Nephron (organoid): ENCODE measurements at regions not wholly inside any gene's neighbourhood (a gene's known extent, or its start where the extent isn't known, plus 50 kb on each side); places are given as distances from the start of the nearest gene placed in this dataset.

Source experiments
- H3K27ac Mint-ChIP-seq, 3 experiments: 2 replicates each; pipeline ENCODE4 v1.8.0; 2020; ENCODE audit warnings: mixed read lengths in 3 of 3, mild to moderate bottlenecking in 2 of 3, moderate library complexity in 1 of 3
- H3K27me3 Mint-ChIP-seq: 2 replicates; pipeline ENCODE4 v1.8.0; 2021; ENCODE audit warnings: low read depth, mild to moderate bottlenecking, moderate library complexity, mixed read lengths
- H3K36me3 Mint-ChIP-seq: 2 replicates; pipeline ENCODE4 v1.8.0; 2020; ENCODE audit warnings: low read depth, mixed read lengths
- H3K4me1 Mint-ChIP-seq: 2 replicates; pipeline ENCODE4 v1.8.0; 2020; ENCODE audit warnings: mixed read lengths
- H3K4me3 Mint-ChIP-seq, 3 experiments: 2 replicates each; pipeline ENCODE4 v1.8.0; 2020; ENCODE audit warnings: mild to moderate bottlenecking in 3 of 3, mixed read lengths in 3 of 3, moderate library complexity in 2 of 3
- H3K9me3 Mint-ChIP-seq: 2 replicates; pipeline ENCODE4 v1.8.0; 2020; ENCODE audit warnings: mixed read lengths
- TF ChIP-seq, protein P1 (sequence below), 3 experiments: fragments of 200-600 bp; sonication (generic); IDR thresholded peaks; one replicate each; pipeline ENCODE4 v1.5.0; 2021; ENCODE audit warnings: antibody characterized with exemption in 3 of 3; ENCODE audit not compliant: unreplicated experiment in 3 of 3

DNA sequence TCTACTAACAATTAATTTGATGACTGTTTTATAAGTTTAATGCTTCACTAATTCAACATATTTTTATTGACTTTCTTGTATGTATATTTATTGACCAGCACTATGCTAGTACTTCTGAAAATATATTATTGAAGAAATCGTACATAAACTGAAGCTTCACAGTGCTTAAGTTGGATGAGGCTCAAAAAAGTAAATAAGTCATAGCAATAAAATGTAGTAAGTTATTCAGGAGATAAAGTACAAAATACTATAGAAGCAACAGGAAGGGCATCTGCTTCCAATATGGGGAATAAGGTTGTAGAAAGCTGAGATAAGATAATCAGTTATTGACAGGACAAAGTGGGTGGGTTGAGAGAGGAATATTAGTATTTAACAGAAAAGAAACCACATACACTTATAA, 944.9 kb upstream of the MIR17HG start:
- Mint-ChIP-seq H3K27me3 (no peaks in the 10 kb centered on the region), H3K4me3 (no peak overlapping the region), H3K4me1 (peaks cover 5% of the 10 kb centered on the region), H3K9me3 (peaks cover 8% of the 10 kb centered on the region), H3K36me3 (no peaks in the 10 kb centered on the region), H3K27ac (no peak overlapping the region)
- TF ChIP-seq, protein P1, sequence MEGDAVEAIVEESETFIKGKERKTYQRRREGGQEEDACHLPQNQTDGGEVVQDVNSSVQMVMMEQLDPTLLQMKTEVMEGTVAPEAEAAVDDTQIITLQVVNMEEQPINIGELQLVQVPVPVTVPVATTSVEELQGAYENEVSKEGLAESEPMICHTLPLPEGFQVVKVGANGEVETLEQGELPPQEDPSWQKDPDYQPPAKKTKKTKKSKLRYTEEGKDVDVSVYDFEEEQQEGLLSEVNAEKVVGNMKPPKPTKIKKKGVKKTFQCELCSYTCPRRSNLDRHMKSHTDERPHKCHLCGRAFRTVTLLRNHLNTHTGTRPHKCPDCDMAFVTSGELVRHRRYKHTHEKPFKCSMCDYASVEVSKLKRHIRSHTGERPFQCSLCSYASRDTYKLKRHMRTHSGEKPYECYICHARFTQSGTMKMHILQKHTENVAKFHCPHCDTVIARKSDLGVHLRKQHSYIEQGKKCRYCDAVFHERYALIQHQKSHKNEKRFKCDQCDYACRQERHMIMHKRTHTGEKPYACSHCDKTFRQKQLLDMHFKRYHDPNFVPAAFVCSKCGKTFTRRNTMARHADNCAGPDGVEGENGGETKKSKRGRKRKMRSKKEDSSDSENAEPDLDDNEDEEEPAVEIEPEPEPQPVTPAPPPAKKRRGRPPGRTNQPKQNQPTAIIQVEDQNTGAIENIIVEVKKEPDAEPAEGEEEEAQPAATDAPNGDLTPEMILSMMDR (IDR thresholded peaks at IDR 0.05; ENCODE audit: unreplicated experiment in 3 of 3) = no peak

GRCh38 chr13:90403330-90404082, 944.0 kb upstream of the MIR17HG start:
- TF ChIP-seq, protein P1 (IDR thresholded peaks at IDR 0.05; ENCODE audit: unreplicated experiment in 3 of 3) = no peak
- Mint-ChIP-seq H3K4me3 (no peak overlapping the region), H3K27me3 (no peaks in the 10 kb centered on the region), H3K27ac (no peak overlapping the region), H3K9me3 (peaks cover 8% of the 10 kb centered on the region), H3K4me1 (peaks cover 5% of the 10 kb centered on the region), H3K36me3 (no peaks in the 10 kb centered on the region)

DNA sequence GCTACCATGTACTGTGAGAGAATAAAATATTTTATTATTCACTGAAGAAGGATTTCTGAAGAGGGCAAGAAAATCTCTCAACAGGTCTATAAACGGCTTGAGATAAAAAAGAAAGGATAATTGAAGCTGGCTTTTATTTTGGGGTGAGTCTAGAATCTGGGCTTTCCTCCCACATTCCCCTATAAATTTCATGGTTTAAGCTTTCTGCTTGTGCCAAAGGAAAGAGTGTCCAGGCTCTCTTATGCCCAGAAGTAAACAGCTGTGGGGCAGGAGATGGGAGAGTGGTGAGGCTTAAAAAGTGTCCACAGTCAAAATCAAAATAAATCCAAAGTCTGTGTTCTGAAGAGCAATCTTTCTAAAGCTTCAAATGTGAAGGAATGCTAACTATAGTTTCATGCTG, 942.2 kb upstream of the MIR17HG start:
- Mint-ChIP-seq H3K9me3 (peaks cover 2% of the 10 kb centered on the region), H3K27me3 (no peaks in the 10 kb centered on the region), H3K27ac (no peak overlapping the region), H3K36me3 (no peaks in the 10 kb centered on the region), H3K4me1 (peaks cover 5% of the 10 kb centered on the region), H3K4me3 (no peak overlapping the region)
- TF ChIP-seq, protein P1 (IDR thresholded peaks at IDR 0.05; ENCODE audit: unreplicated experiment in 3 of 3) = no peak

DNA sequence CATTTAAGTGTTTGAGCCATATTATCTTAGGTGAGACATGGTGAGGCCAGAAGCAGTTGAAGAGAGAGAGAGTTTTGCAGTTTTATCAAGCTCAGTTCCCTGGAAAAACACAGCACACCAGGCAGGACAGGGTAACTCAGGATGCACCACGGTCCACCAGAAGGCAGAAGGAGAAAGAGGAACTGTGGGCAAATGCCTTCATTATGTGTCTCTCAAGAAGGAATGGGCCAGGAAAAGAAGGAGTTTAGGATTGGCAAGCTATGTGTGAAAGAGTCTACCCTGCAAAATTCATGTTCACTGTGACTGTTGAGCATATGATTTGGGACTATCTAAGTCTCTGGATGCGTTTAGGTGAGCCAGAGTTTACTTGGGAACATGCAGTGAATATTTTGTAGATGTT, 934.5 kb upstream of the MIR17HG start:
- peaks cover 8% of the 10 kb centered on the region for H3K4me1 Mint-ChIP-seq
- H3K4me3 Mint-ChIP-seq = no peak overlapping the region
- H3K27ac Mint-ChIP-seq = no peak overlapping the region
- TF ChIP-seq, protein P1 (IDR thresholded peaks at IDR 0.05; ENCODE audit: unreplicated experiment in 3 of 3) = no peak
- no peaks in the 10 kb centered on the region for H3K36me3 Mint-ChIP-seq
- no peaks in the 10 kb centered on the region for H3K27me3 Mint-ChIP-seq
- H3K9me3 Mint-ChIP-seq = no peaks in the 10 kb centered on the region

- H3K4me3 Mint-ChIP-seq = no peak overlapping the region
- H3K9me3 Mint-ChIP-seq = no peaks in the 10 kb centered on the region
- peaks cover 8% of the 10 kb centered on the region for H3K4me1 Mint-ChIP-seq
- TF ChIP-seq, protein P1 (IDR thresholded peaks at IDR 0.05; ENCODE audit: unreplicated experiment in 3 of 3) = no peak
- H3K27ac Mint-ChIP-seq = no peak overlapping the region
- no peaks in the 10 kb centered on the region for H3K36me3 Mint-ChIP-seq
- H3K27me3 Mint-ChIP-seq = no peaks in the 10 kb centered on the region
Observed at GRCh38 chr13:90413548-90413947, 933.9 kb upstream of the MIR17HG start.
